A172 (cell line): ENCODE measurements at regions not wholly inside any gene's neighbourhood (a gene's known extent, or its start where the extent isn't known, plus 50 kb on each side); places are given as distances from the start of the nearest gene placed in this dataset.

Experiments used
- DNase-seq: peaks from one replicate; pipeline ENCODE4 v3.0.0-alpha.2; 2015; ENCODE audit warnings: low spot score

DNA sequence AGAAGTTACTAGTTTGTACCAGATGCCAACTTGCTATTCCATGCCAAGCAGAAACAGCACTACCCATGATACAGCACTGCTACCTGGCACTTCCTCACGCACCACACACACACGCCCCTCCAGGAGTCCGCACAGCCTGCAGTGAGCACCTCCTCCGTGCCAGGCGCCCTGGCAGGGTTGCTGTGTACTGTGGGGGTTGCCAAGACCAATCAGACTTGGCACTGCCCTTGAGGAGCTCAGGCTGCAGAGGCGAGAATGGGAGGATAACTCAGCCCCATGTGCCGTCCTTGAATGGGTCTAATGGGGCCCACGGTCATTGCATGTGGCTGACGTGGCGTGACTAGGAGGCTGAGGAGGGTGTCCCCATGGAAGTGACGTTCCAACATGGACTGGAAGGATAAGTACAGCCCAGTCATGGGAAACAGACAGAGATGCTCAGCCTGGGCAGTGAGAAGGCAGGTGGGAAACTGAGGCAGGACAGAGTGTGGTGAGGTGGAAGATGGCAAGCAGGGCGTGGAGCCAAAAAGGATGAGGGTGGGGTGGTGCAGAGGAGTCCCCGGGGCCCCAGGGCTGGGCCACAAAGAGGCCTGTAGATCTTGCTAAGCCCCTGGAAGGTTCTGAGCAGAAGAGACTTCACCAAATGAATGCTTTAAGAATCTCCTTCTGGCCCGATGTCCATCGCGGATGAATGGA lies 65.3 kb upstream of the C14orf180 start:
- DNase-seq: no peak

- DNase-seq: no peak
Measured at GRCh38 chr14:104515059-104515810, 64.3 kb upstream of the C14orf180 start.

DNA sequence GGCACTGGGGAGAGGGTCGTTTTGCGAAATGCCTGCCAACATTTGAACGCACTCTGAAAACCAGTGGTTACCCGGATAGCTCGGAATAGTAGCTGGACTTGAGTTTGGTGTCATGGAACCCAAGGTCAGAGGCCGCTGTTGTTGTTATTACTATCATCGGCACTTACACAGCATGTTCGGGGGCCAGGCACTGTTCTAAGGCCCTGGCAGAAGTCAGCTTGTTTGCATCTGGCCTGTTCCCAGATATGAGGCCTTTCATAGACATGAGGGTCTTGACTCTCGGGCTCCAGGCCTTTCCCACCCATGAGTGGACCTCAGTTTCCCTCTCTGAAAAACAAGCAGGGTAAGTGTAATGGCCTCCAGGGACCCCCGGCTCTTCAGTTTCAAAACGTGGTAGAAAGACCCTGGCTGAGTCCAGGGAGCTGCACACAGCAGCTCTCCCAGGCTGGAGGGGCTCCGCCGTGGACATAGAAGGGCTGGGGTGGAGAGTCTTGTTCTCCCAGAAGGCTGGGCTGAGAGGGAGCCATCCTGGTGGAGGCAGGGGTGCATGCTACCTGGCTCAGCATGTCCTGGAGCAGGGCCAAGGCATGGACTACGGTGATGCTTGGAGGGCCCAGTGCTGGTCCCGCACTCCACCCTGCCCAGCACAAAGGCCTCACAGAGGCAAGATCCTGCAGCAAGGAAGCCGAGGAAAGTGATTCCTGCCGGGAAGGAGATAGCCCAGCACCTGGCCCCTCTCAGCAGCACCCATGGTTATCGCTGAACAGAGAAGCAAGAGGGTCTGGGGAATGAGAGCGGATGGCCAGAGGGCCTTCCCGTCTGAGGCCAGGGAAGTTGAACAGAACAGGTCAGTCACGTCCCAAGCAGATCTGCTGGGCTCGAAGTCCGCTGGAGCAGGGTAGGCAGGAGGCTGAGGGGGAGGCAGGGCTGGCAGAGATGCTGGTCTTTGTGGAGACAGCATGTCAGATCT lies 63.5 kb upstream of the C14orf180 start:
- no peak for DNase-seq

DNA sequence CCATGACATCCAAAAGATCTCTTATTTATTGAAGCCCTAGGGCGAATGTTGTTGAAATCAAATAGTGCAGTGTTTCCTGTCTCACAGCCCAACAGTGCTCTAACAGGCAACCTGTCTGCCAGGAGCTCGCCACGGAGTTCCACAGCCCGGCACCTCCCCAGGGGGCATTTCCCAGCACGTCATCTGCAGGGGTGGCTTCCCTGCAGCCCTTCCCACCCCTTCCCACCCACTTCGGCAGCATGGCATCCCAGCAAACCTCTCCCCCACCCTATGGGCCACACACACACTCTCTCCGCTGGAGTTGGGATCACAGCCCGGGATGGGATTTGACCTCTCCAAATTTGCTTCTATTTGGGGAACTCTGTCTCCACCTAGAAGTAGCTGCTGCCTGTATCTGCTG lies 62.7 kb upstream of the C14orf180 start:
- DNase-seq: no peak

DNA sequence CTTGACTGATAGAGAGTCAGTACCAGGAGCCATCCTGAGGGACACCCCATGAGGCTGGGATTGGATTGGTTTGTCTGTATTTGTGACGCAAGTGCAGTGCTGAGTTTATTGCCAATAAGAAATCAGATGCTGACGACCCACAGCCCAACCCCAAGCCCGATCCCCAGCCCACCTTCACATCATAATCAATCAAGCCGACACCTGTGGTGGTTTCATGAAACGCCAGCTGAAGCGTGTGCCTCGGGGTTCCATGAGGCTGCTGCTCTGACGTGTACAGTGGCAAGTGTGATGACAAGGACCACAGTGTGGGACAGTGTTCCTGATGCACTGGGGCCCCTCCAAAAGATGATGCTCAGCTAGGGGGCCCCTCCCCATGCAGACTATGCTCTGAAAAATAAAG lies 62.1 kb upstream of the C14orf180 start:
- no peak for DNase-seq

GRCh38 chr14:104517867-104518266 lies 61.7 kb upstream of the C14orf180 start:
- DNase-seq: no peak

DNA sequence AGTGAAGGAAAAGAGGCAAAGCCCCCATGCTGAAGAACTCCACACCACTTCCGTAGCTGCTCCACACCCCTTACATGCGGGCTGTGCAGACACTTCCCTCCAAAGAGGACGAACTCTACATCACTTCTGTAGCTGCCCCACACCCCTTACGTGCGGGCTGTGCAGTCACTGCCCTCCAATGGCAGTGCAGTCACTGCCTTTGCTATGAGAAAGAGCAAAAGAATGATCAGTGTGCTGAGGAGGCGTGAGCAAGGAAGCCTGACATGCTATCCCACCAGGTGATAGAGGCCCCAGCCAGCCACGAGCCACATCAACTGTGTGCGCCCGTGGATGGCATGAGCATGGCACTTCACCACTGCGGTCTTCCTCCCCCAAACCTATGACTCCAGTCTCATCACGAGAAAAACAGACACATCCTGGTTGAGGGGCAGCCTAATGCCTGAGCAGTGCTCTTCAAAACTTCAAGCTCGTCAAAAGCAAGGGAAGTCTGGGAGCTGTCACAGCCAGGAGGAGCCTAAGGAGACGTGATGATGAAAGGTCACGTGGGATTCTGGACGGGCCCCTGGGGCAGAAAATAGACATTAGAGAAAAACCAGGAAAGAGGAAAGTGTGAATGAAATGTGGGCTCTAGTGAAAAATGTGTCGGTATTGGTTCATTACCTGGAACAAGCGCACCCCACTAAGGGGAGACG lies 60.8 kb upstream of the C14orf180 start:
- no peak for DNase-seq

DNA sequence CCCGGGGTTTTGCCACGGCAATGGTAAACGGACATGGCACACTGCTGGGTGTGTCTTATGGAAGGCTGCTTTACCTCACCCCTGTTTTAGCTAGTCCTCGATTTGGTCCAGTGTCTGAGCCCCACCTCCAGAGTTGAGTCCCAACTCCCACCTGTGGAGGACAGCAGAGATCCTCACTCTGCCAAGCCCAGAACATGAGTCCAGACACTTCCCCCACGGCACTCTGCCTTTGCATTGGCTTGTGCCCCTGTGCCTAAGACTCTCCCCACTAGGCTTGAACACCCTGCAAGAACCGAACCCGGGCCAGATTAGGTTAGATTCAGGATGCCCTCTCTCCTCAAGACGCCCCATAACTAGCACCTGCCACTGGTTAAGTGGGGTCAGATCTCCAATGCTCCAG lies 59.8 kb upstream of the C14orf180 start:
- no peak for DNase-seq

GRCh38 chr14:104520620-104521410 lies 58.7 kb upstream of the C14orf180 start:
- no peak for DNase-seq

GRCh38 chr14:104521816-104522745 lies 57.5 kb upstream of the C14orf180 start:
- DNase-seq: no peak

DNA sequence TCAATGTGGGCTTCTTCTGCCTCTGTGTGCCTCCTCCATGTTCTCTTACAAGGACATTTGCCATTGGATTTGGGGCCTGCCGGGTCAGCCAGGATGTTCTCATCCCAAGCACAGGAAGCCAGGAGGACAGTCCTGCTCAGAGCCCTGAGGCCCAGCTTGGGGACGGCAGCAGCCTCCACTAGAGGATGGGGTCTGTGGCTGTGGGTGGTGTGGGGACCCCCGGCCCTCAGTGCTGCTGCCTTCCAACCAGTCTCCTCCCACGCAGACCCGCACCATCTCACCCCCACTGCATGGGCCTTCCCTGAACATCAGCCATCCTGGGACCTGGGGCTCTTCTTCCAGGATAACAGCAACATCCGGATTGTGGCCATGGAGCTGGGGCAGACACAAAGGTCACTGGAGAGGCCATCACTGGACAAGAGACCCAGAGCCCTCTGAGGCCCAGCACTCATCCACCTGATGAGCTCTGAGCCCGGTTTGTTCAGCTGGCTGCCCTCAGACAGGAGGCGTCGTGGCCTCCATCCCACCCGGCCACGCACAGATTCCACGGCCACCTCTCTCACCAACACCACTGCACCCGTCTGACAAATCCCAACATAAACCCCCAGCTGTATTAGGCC lies 56.5 kb upstream of the C14orf180 start:
- DNase-seq: no peak

GRCh38 chr14:104523546-104523935 lies 56.0 kb upstream of the C14orf180 start:
- DNase-seq: no peak

GRCh38 chr14:104524726-104525125 lies 54.8 kb upstream of the C14orf180 start:
- DNase-seq: no peak

- no peak for DNase-seq
Measured at GRCh38 chr14:104526723-104527645, 52.6 kb upstream of the C14orf180 start.

DNA sequence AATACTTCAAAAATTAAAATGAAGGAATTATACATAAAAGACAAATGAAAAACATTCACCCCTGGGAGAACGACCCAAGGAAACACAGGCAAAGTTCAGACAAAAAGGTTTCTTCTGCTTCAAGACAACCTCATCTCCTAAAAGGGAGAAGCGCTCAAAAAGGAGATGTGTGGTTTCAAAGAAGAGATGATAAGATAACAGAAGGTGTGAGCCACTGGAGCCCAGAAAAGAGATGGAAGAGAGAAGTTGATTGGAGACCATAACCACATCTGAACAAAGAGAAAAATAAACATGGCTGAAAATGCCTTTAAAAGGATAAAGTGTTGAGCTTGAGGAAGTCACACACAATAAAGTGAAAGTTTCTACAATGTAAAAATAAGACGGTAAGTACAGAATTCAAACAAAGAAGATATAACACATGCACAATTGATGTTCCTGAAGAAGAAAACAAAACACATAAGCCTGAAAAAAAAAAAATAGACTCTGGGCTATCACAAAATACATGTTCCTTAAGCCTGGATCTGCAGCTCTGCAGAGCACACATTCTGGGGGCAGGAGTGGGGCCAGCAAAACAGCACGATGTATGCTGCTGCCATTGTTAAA lies 51.6 kb upstream of the C14orf180 start:
- no peak for DNase-seq

GRCh38 chr14:104528496-104528895 lies 51.1 kb upstream of the C14orf180 start:
- DNase-seq: no peak
